HL-60 (cell line): ENCODE measurements at regions not wholly inside any gene's neighbourhood (a gene's known extent, or its start where the extent isn't known, plus 50 kb on each side); places are given as distances from the start of the nearest gene placed in this dataset.

ENCODE experiments used
- DNase-seq, 2 experiments: peaks; one replicate each; pipeline ENCODE4 v3.0.0-alpha.2; 2010 to 2020; ENCODE audit warnings: low read depth in 1 of 2, low spot score in 1 of 2
- H3K27ac ChIP-seq: fragments of 250-450 bp; sonication (Bioruptor Pico); replicated peaks from 2 replicates; pipeline ENCODE4 v1.5.1; 2020; ENCODE audit warnings: mild to moderate bottlenecking, moderate library complexity
- H3K27me3 ChIP-seq: fragments of 250-450 bp; sonication (Bioruptor Pico); 2 replicates; pipeline ENCODE4 v1.5.1; 2021; ENCODE audit warnings: mild to moderate bottlenecking, moderate library complexity; ENCODE audit not compliant: insufficient read depth, poor library complexity, severe bottlenecking
- H3K4me3 ChIP-seq: replicated peaks from 2 replicates; pipeline ENCODE4 v1.5.1; 2011; ENCODE audit warnings: mild to moderate bottlenecking, control low read depth, low read length; ENCODE audit not compliant: insufficient read depth
- CTCF ChIP-seq: IDR thresholded peaks from one replicate; pipeline ENCODE4 v1.5.1; 2011; ENCODE audit warnings: low read length, control low read depth, inconsistent platforms; ENCODE audit not compliant: insufficient read depth
- GABPA ChIP-seq: IDR thresholded peaks from 2 replicates; pipeline ENCODE4 v1.6.1; 2012; ENCODE audit warnings: low read depth
- POLR2AphosphoS5 ChIP-seq: IDR thresholded peaks from 2 replicates; pipeline ENCODE4 v1.6.1; 2012; ENCODE audit warnings: low read depth
- SPI1 ChIP-seq: IDR thresholded peaks from 2 replicates; pipeline ENCODE4 v1.6.1; 2012; ENCODE audit warnings: low read depth, mild to moderate bottlenecking, borderline replicate concordance
- TF ChIP-seq, protein P1 (sequence below): IDR thresholded peaks from 2 replicates; pipeline ENCODE4 v1.6.1; 2012; ENCODE audit warnings: low read depth; ENCODE audit not compliant: insufficient replicate concordance

GRCh38 chr20:55252521-55252920 is 752.8 kb downstream of the CBLN4 start:
- TF ChIP-seq CTCF = no peak
- no peak for TF ChIP-seq GABPA
- TF ChIP-seq, protein P1, sequence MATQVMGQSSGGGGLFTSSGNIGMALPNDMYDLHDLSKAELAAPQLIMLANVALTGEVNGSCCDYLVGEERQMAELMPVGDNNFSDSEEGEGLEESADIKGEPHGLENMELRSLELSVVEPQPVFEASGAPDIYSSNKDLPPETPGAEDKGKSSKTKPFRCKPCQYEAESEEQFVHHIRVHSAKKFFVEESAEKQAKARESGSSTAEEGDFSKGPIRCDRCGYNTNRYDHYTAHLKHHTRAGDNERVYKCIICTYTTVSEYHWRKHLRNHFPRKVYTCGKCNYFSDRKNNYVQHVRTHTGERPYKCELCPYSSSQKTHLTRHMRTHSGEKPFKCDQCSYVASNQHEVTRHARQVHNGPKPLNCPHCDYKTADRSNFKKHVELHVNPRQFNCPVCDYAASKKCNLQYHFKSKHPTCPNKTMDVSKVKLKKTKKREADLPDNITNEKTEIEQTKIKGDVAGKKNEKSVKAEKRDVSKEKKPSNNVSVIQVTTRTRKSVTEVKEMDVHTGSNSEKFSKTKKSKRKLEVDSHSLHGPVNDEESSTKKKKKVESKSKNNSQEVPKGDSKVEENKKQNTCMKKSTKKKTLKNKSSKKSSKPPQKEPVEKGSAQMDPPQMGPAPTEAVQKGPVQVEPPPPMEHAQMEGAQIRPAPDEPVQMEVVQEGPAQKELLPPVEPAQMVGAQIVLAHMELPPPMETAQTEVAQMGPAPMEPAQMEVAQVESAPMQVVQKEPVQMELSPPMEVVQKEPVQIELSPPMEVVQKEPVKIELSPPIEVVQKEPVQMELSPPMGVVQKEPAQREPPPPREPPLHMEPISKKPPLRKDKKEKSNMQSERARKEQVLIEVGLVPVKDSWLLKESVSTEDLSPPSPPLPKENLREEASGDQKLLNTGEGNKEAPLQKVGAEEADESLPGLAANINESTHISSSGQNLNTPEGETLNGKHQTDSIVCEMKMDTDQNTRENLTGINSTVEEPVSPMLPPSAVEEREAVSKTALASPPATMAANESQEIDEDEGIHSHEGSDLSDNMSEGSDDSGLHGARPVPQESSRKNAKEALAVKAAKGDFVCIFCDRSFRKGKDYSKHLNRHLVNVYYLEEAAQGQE = no peak
- TF ChIP-seq SPI1 = no peak
- no peak for TF ChIP-seq POLR2AphosphoS5
- Histone ChIP-seq H3K27me3 (no peaks in the 10 kb centered on the region), H3K27ac (no peak overlapping the region), H3K4me3 (no peak overlapping the region)
- no peak for DNase-seq

DNA sequence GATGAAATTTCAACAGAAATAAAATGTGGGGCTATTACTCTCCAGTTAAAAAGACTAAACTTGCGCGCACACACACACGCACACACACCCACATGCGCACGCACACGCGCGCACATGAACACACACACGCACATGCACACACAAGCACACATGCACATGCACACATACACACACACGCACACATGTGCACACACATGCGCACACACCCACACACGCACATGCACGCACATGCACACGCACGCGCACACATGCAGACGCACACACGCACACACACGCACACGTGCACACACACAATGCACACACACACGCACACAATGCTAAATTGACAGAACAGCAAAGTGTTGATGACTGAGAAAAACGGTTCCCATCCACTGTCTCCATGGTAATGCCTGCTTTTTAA is 754.1 kb downstream of the CBLN4 start:
- no peak for DNase-seq
- Histone ChIP-seq H3K4me3 (no peak overlapping the region), H3K27me3 (no peaks in the 10 kb centered on the region), H3K27ac (no peak overlapping the region)
- TF ChIP-seq SPI1 (no peak), POLR2AphosphoS5 (no peak), GABPA (no peak), CTCF (no peak)
- TF ChIP-seq, protein P1 = no peak

- Histone ChIP-seq H3K4me3 (no peak overlapping the region), H3K27me3 (no peaks in the 10 kb centered on the region)
- TF ChIP-seq, protein P1 = no peak
- TF ChIP-seq POLR2AphosphoS5 (no peak), SPI1 (no peak), GABPA (no peak), CTCF (no peak)
These were observed 762.5 kb downstream of the CBLN4 start for GRCh38 chr20:55242853-55243252.

More at GRCh38 chr20:55242853-55243252, 762.5 kb downstream of the CBLN4 start:
- H3K27ac ChIP-seq = no peak overlapping the region
- DNase-seq = no peak
